ENCODE measurements at regions not wholly inside any gene's neighbourhood (a gene's known extent, or its start where the extent isn't known, plus 50 kb on each side); places are given as distances from the start of the nearest gene placed in this dataset.

DNA sequence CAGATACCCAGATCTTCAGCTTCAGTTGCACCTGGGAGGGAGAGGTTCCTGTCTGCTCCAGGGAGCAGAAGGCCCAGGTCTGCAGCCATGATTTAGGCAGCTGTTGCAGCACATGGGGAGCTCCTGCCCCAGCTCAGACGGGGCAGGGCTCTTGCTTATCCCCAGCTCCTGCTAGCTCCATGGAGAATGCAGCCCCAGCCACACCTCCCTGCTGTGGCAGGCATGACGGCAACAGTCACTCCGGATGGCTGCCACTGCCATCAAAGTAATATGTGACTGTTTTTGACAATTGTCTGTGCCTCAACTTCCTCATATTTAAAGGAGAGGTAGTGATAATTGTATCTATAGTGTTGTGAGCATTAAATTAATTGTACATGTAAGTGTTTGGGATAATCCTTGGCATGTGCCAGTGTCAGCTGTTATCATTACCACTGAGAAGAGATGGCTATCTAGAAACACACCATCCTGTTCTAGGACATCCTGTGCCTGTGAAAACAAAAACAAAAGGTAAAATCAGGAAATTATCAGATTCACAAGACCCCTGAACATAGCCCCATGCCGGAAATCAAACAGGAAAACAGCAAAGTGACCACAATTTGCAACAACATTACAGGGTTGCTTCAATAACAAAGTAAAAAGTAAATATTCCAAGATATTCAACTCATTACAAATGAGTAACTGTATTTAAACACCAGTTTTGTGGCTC is 1048.8 kb upstream of the ACO1 start:
- TF ChIP-seq, protein P1, sequence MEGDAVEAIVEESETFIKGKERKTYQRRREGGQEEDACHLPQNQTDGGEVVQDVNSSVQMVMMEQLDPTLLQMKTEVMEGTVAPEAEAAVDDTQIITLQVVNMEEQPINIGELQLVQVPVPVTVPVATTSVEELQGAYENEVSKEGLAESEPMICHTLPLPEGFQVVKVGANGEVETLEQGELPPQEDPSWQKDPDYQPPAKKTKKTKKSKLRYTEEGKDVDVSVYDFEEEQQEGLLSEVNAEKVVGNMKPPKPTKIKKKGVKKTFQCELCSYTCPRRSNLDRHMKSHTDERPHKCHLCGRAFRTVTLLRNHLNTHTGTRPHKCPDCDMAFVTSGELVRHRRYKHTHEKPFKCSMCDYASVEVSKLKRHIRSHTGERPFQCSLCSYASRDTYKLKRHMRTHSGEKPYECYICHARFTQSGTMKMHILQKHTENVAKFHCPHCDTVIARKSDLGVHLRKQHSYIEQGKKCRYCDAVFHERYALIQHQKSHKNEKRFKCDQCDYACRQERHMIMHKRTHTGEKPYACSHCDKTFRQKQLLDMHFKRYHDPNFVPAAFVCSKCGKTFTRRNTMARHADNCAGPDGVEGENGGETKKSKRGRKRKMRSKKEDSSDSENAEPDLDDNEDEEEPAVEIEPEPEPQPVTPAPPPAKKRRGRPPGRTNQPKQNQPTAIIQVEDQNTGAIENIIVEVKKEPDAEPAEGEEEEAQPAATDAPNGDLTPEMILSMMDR (conservative IDR thresholded peaks at IDR 0.05; ENCODE audit: low read length) = no peak
- H3K4me3 ChIP-seq (ENCODE audit: low read length) = no peak overlapping the region
- no peak for DNase-seq (ENCODE audit: low read depth)

DNA sequence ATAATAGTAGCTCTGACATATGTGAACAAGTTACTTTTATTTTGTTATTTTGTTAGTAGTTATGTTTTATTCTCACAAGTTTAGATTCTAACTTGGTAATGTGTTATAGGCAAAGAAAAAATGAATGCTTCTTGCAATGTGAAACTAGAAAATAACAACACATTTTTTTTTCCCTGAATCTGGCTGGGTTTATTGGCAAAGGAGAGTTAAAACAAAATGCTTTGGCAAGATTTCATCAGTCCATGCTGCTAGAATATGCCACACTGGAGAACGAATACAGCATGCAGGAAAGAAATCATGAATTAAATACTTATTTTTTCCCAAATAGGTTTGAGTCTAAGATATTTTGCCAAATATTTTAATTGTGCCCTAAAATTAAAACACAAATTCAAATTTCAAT is 1048.1 kb upstream of the ACO1 start:
- TF ChIP-seq, protein P1 (conservative IDR thresholded peaks at IDR 0.05; ENCODE audit: low read length) = no peak
- H3K4me3 ChIP-seq (ENCODE audit: low read length) = no peak overlapping the region
- no peak for DNase-seq (ENCODE audit: low read depth)

DNA sequence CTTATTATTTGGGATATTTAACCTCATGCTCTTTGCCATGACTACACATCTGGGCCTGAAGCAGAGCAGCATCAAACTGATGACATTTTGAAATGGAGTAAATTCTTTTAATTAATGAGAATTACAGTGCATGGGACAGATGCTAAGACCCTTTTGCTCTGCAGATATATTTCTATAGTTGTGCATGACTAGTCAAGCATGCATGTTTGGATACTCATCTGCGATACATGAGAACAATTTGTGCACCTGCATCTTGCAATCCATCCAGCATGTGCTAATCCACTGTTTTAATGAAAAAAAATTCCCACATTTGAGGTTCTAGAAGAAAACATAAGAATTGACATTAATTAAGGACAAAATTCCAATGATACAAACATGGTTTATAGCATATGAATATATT is 1047.6 kb upstream of the ACO1 start:
- TF ChIP-seq, protein P1 (conservative IDR thresholded peaks at IDR 0.05; ENCODE audit: low read length) = no peak
- H3K4me3 ChIP-seq (ENCODE audit: low read length) = no peak overlapping the region
- no peak for DNase-seq (ENCODE audit: low read depth)

DNA sequence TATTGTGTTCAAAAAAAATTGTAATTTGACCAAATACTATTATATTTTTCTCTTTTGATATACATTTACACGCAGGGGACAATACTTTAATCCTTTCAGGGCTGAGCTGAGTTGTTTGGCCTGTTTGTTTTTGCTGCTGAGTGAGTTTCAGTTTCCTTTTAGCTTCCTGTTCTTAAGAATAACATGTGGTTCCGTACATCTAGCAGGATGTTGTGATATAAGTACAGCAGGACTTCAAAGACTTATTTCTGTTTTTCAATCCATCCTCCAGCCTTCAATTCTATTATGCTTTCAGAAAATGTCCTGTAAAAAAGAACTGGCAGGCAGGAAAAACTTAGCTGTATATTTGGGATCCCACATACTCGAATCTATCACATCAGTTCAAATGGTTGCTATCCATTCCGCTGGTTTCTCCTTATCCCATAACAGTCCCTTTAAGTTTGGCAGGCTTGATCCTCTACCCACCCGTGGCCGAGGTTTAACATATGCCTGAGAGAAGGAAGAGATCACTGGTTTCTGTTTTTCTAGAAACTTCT is 1037.3 kb upstream of the ACO1 start:
- H3K4me3 ChIP-seq (ENCODE audit: low read length) = peak overlapping the region; percentile 9; the same call in 1 of the 2 replicates

DNA sequence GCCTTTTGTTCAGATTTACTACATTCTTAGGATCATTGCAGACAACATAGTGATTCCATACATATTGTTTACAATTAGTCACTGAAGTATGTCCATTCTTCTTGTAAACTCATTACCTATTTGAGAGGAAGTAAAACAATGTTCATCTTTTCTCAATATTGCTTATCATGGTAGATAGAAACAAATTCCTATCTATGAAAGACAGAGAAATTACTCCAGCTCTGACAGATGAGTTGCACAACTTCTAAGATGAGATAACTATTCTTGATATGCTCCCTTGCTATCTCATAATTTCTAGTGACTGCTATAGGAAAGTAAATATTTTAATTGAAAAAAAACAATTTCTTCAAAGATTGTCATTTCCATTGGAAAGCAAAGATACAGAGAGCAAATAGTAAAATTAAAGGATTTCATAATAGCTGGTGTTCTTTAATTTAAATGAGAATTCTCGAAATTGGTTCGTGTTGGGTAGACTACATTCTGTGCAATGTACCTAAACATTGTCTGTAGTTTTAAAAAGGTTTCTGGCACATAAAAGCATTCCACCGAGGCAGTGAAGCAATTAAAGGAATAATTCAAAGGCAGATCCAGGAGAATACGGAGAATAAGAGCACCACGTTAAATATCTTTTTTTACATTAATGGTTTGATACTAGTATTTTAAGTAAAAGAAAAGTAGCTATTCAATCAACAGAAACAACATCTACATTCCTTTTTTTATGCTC is 1029.1 kb upstream of the ACO1 start:
- TF ChIP-seq, protein P1 (conservative IDR thresholded peaks at IDR 0.05; ENCODE audit: low read length) = no peak
- DNase-seq (ENCODE audit: low read depth) = no peak
- H3K4me3 ChIP-seq (ENCODE audit: low read length) = no peak overlapping the region

More for the DNA sequence above, 1037.3 kb upstream of the ACO1 start:
- no peak for DNase-seq (ENCODE audit: low read depth)
- TF ChIP-seq, protein P1 (conservative IDR thresholded peaks at IDR 0.05; ENCODE audit: low read length) = no peak

DNA sequence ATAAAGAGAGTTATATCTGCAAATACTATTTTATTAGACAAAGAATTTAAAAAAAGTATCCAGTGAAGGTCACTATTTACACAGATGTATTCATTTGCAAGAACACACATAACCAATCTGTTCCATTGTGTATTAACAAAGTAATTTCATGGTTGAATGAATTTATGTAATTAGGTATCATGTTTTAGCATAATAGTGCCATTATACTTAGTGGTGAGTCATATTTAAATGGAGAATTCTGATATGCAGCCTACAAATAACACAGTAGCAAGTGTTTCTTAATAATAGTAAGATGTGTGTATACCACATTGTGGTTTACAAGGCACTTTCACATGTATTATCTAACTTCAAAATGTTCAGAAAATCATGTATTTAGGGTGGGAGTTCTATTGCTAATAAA is 1028.5 kb upstream of the ACO1 start:
- TF ChIP-seq, protein P1 (conservative IDR thresholded peaks at IDR 0.05; ENCODE audit: low read length) = no peak
- no peak overlapping the region for H3K4me3 ChIP-seq (ENCODE audit: low read length)
- DNase-seq (ENCODE audit: low read depth) = no peak

Data from AG10803 (cell line).